Anterior cingulate cortex (tissue), 58 donors: ENCODE measurements at regions not wholly inside any gene's neighbourhood (a gene's known extent, or its start where the extent isn't known, plus 50 kb on each side); places are given as distances from the start of the nearest gene placed in this dataset.

Experiments
- DNase-seq, 58 donors: peaks; one replicate each; lab custom pipeline; 2025; lab: John Stamatoyannopoulos, UW

DNA sequence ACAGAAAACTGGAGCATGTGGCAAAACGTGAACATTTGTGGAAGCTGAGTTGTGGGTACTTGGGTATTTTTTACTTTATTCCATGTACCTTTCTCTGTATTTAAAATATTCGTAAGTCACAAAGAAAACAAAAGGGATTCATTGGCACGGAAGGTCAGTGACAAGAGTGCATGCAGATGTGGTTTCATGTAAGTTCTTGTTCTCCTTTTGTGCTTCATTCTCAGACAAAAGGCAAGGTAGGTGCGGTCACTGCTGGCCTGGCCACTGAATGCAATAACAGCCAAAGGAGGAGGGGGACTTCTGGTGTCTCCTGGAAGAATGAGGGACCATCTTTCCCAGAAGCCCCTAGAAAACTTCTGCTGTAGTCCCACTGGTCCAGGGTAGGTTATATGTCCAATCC is 200.0 kb upstream of the TOPAZ1 start:
- no peak for DNase-seq

DNA sequence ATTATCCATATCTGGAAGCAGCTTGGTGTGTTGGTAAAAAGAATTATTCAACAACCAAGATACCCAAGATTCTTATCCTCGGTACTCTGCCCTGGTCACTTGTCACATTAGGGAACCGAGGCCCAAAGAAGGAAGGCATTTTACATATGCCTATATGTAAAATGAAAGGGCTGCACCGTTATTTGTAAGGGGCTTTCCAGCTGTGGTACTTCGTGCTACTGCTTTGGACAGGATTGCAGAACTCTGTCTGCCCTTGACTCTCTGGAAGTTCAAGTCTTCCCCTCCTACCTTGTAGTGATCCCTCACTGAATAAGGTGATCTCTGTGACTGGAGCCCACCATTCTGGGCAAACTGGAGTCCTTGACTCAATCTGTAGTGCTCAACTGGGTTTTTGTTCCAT is 198.9 kb upstream of the TOPAZ1 start:
- no peak for DNase-seq

DNA sequence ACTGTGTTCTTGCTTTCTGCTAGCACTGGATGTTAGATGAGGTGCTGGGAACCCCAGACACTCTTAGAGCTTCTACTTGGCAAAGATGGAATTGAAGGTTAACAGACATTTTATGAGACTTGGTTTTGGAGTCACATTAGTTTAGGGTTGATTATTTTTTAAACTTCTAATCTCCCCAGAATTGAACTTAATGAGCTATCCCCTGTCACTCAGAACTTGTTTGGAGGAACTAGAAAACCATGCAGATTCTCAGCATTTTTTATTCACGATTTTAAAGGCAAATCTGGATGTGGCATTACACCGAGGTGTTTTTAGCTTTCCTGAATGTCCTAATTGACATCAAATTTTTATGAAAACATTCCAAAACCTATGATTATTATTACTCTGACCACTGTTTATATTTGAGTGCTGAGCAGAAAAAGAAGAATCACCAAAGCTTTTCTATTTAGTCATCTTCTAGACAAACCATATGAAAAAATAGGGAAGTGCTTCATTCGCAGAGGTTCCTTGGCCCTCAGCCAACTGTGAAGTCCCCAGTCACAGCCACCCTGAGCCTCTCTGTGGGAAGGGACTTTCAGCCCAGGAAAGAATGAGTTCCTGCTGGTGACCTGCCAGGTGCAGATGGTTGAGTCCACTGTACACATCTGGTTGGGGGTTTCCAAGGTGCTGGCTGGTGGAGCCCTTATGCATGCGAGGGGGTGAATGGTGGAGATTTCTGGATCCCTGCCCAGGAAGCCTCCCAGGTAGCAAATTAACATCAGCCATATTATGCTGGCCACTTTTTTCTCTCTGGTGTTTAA is 196.0 kb upstream of the TOPAZ1 start:
- peak in 2 of 58 donors; percentile 11 to 14 for DNase-seq

DNA sequence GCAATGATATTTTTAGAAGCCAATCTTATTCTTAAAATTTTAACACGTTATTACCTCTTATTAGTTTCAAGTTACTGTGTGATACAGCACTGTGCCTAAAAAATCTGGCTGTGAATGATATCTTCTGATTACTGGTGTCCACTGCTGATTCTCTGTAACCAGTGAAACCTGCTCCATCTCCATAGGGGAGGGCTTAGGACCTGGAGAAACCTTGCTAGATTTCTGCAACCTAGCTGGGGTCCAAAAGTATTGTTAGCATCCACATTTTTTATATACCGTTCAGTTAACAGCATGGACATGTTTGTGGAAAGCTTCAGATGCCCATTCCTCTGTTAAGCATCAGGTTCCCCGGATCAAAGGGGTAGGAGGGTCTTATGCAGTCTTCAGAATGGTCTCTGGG is 193.9 kb upstream of the TOPAZ1 start:
- DNase-seq = no peak

DNA sequence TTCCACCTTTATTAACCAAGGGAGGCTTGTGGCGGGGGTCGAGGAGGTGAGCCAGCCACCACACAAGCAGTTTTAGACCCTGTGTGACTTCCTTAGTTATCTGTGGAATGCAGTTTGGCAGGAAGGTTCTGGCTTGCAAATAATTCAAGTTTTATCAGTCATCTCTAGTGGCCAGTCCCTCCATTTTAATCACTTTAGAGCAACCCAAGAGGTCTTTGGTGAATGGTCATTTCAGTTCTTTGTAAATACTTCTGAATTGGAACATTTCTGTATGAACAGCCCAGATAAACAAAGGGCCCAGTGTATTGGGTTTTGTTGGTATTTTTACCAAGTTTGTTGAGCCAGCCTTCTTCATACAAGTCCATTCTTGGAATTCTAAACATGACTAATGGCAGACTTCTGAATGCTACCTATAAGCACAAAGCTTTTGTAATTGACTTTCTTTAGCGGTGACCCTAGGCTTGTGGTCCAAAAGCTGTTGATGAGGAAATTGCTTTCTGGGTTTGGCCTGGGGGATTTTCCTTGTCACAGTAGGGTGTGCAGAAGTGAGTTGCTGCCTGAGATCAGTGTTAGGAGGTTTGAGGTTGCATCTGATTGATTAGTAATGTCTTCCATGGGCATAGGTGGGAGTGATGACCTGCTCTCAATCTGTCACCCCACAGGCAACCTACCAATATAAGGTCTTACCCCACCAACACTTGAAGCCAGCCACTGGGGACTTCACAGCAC is 193.3 kb upstream of the TOPAZ1 start:
- no peak for DNase-seq

DNA sequence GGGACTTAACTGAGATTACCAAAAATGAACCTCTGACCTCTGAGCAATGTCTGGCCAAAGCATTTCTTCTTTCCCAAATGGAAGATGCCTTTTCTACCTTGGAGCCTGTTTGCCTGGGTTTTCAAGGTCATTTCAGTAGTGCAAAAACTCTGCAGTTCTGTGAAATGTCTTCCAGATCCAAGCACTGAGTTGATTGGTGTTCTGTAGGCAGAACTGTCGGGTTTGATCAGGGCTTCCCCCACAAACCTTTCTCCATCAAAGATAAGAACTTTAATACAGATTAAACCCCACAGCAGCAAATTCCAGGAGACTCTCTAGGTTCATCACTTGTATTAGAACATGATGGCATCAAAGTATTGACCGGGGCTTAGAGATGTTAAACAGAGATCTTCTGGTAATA is 192.7 kb upstream of the TOPAZ1 start:
- no peak for DNase-seq

DNA sequence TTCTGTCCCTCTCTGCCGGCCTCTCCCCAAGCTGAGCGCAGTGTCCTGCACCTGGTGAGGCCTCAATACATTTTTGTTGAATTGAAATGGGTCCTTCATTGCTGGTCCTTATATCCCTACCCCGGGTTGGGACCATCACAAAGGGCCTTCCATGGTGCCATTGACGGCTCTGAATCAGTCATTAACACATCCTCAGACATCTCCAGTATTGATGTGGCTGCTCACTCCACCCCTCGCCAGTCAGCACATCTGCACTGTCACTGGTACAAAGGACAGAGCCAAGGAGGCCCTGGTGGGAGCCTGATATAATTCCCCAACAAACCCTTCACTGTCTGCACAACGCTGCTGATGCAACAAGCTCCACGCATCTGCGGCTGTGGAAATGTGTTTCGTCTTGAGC is 191.6 kb upstream of the TOPAZ1 start:
- peak in 23 of 58 donors; percentile 9 to 56 (median 35) for DNase-seq

DNA sequence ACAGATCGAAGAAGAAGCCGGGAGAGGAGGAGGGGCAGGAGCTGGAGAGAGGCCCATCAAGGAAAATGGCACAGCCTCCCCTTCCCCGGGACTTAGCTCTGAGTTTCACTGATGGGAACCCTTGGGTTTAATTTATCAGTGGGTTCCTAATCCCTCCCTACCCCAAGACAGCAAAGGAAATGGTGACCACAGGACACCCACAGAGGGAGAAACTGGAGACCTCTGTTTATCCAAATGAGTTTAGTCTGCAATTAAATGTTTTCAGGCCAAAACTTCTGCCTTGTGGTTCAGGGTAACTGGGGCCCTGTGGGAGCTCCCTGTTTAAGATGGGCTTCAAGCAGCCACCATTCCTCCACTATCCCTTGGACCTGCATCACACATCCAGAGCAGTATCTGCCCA is 190.8 kb upstream of the TOPAZ1 start:
- no peak for DNase-seq

DNA sequence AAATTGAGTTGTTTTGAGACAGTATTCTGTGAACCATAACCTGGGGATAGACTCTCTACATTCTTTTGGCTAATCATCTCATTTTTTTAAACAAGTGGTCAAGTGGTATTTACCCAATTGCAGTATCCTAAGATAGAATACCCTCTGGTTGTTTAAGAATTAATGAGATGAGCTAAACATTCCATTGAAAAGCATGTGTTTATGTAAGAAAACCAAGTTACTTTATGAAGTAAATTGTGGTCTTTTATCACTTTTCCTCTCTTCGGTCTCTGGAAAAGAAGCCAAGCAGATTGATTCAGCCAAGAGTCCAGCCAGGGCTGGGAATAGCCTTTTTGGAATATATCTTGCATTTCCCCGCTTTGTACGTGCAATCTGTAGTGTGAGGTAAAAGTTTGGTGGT is 185.7 kb upstream of the TOPAZ1 start:
- DNase-seq = no peak

DNA sequence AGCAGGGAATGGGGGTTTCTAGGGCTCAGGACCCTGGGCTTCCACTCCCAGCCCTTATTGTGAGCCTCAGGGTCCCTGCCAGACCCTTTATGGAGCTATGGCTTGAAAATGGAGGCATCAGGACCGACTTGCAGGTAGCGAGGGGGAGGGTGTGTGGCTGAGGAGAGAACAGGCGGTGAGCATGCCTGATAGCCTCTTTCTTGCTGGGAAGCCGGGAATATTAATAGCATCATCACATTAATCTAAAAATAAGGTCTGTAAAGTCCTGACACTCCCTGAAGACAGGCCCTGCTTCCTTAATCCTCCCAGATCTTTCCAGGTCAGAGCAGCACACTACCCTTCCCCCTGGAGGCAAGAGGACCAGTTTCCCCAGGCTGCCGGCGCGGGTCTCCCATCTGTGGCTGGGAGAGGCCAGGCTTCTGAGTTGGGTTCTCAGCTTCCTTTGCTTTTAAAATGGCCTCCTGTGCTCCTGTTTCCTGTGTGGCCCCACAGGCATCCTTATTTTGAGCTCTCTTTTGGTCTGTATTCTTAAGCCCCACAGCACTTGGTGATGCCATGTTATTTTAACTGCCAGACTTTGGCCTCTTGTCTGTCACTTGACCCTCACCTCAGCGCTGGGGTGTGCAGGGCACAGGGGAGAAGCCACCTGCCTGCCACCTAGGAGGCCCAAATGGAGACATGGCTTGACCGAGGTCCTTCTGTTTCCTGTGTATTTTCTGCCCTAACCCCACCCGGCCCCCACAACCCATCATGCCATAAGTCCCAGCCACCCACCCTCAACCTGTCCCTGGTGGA is 185.0 kb upstream of the TOPAZ1 start:
- no peak for DNase-seq

DNA sequence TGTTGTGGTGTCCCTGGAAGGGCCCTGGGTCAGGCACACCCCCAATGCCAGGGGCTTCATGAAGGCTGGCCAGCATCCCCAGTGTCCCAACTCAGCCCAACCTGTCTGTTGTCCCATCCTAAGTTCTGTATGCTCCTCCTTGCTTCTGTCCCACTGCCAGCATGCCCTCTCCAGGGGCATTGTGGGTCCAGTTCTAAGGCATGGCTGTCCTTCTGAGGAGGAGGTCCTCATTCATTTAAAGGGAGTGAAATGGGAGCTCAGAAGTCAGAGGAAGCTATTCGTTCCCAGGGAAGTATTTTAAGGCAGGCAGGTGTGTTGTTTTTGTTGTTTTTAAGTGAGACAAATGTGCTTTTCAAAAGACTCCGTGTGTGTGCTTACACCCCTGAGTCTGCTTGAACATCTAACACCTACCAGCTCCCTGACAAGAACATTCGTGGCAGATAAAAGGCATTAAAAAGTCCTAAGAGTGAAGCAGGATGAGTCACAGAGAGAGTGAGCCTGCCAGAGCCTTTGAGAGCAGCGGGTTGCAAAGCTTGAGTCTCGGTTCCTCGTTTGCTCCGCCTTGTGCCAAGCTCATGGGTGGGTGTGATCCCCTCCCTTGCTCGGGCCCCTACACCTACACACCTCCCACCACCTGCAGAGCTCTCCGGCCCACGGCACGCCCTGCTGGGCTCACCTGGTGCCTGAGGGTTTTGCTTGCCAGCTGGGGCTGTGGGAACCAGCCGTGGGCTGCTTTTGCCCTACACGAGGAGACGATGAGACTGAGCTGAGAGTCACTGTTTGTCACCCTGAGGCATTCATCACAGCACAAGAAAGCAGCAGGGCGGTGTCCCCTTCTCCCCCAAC is 183.4 kb upstream of the TOPAZ1 start:
- DNase-seq = peak in 31 of 58 donors; percentile 4 to 79 (median 42)

DNA sequence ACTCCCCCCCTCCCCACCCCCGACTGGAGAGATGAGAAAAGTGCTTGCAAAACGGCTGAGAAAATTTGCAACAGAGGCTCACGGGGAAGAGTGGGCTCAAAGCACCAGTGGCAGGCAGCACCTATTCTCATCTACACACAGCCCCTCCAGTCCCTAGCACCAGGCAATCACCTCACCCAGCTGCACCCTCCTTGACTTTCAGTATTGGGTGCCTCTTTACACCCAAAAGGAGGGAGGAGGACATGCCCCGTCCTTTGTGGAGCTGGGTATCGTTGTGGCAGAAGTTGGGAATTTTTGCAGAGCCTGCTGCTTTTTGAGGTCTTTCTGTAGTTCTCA is 182.8 kb upstream of the TOPAZ1 start:
- no peak for DNase-seq

DNA sequence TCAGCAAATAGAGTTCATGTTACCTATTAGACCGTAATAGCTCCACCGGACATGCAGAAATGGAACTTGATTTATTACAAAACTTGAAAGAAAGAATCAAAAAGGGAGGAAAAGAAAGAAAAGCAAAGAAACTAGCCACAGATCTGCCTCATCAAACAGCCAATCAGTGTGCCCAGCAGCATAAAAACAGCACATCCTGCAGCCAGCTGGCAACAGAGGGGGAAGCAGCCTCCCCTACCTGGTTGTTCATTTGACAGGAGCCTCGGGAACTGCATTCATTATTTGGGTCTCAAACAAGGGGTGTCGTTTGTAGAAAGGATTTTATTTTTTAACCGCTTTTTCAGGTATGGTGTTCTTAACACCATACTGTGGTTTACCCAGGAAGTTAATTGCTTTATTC is 181.5 kb upstream of the TOPAZ1 start:
- no peak for DNase-seq

DNA sequence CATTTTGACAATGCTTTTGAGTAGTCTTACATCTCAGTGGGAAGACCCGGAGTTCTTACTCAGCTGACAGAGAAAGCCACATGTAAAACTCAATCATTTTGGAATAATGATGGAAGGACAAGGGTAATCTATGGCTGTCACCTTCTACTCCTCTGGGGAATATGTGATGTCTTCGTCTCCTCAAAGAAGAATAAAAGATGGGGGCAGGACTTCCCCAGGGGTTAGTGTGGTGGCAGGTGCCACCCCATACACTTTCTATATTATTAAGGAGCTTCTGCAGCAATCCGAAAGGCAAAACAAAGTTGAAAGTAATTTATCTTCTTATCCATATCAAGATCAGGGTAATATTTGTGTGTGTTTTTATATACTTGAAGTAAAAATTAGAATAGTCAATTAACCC is 180.4 kb upstream of the TOPAZ1 start:
- no peak for DNase-seq

DNA sequence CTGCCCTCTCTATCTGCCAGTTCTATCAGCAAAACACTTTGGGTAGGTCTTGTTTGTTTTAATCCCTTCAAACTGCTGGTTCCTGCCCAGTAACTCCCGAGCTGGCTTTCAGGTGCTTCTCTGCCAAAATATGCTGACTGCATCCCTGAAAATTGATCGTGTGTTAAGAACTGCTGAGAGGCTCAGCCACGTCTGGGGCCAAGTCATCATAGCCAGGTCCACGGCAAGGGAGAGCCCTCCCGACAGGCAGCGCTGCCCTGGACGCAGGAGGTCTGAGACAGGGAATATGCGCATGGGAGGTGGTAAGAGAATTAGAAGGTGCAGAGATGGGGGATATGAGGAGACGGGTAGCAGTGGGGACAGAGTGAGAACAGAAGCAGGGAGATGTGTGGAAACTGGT is 179.7 kb upstream of the TOPAZ1 start:
- no peak for DNase-seq

DNA sequence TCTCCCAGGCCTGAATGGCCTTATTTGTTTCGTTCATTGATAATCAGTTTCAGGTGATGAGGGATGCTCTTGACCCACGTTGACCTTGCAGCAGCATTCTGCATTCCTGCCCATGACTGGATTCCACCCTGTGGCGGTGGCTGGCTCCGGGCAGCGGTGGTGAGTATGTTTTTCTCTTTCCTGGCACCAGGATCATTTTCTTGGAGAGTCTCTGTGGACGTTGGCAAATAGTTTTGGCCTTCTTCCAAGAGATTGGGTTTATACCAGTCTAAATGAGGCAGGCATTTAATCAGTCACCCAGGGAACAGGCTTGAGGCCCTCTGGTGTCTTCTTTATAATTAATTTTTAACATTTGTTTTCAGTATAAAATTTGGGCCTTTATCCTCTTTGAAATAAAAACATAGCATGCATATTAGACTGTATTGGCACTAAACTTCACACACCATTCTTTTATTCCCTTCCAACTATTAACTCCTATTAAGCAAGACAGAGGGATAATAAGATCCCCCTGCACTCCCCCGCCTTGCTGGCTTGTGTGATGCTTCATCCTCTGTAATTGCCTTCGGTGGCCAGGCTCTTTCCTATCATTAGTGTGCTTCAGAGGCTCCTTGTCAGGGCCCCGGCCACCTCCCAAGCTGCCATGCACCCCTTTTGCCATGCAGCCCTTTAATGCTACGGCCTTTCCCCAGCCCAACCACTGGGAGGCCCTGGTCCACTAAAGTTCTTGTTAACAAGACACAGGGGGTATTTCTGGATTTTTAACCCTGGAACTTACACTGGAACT is 176.2 kb upstream of the TOPAZ1 start:
- DNase-seq = peak in 17 of 58 donors; percentile 6 to 58 (median 20)

DNA sequence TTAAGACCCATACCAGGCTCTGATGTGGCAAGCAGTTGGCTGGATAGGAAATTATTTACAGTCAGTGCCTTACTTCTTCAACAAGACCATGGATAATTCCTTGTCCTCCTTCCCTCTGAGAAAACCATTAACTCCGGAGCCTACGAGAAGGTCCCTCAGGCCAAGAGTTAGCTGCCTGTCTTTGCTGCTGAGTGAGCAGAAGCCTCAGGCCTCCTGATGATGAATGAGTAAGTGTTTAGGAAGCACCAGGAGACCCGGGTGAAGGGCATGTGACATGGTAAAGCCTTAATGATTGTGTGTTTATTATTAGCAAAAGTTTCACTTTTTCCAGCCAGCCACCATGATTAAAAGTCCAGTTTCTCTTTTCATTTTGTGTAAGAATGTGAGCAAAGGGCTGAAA is 174.9 kb upstream of the TOPAZ1 start:
- no peak for DNase-seq

DNA sequence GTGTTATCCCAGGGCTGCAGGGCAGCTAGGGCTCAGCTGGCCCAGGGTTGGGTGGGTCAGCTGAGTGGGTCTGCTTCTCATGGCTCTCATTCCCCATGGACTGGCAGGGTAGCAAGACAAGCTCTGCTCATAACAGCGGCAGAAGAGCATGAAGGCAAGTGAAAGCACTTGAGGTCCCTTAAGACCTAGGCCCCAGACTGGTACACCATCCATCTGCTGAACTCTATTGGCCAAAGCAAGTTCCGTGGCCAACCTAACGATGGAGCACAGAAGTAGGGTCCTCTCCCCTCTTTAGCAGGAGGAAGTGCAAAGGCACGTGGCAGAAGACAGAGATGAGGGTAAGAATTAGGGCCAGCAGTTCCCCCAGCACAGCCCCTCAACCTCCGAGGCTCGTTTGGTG is 174.3 kb upstream of the TOPAZ1 start:
- DNase-seq = no peak

DNA sequence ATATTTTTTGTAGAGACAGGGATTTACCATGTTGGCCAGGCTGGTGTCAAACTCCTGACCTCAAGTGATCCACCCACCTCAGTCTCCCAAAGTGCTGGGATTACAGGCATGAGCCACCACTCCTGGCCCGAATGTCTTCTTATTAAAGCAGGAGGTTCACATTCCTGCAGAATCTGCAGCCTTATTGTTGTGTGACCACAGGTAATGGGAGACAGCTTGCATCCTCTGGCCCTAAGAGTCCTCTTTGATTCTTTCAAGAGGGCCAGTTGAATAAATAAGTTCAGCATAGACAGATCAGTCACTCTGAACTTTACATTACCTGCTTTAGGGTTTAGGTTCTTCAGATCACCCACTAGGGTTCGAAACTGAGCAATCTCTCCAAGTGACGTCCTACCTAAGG is 172.9 kb upstream of the TOPAZ1 start:
- no peak for DNase-seq

DNA sequence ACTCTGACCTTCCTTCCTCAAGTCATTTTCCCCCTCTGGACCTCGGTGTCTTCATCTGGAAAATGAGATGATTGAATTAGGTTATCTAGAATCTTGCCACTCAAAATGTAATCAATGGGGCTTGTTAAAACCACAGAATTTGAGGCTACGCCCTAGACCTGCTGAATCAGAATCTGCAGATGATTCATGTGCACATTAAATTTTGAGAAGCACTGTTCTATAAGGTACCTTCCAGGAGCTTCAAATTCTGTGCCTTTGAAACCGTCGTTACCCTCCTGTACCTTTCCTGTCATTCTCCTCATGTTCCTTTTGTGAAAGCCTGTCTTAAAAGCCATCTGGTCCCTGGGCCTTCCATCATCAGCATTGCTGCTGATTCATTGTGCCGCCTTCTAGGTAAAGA is 172.4 kb upstream of the TOPAZ1 start:
- DNase-seq = no peak
